ENCODE measurements at regions not wholly inside any gene's neighbourhood (a gene's known extent, or its start where the extent isn't known, plus 50 kb on each side); places are given as distances from the start of the nearest gene placed in this dataset.

DNA sequence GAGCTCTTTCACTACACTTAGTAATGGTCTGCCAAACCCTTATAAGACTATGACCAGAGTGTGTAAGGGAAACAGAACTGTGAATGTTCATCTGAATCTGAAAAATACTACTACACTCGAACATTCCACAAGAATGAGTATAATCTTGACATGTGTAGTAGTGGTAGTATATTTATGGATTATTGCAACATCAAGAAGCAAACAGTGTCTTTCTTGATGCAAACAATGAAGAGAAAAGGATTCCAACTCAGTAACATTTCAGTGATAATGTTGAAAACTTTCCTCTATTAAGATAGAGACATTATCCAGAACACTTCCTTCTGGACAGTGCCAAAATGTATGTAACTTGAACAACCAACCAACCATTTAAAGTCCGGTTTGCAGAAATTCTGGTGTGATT is 394.7 kb upstream of the CPEB2 start:
- TF ChIP-seq CTCF (IDR thresholded peaks at IDR 0.05) (no peak), POLR2A (IDR thresholded peaks at IDR 0.05; ENCODE audit: low read depth) (no peak), EP300 (IDR thresholded peaks at IDR 0.05) (no peak)

Measured in esophagus muscularis mucosa (tissue), 4 donors.